ENCODE measurements at regions not wholly inside any gene's neighbourhood (a gene's known extent, or its start where the extent isn't known, plus 50 kb on each side); places are given as distances from the start of the nearest gene placed in this dataset.

DNA sequence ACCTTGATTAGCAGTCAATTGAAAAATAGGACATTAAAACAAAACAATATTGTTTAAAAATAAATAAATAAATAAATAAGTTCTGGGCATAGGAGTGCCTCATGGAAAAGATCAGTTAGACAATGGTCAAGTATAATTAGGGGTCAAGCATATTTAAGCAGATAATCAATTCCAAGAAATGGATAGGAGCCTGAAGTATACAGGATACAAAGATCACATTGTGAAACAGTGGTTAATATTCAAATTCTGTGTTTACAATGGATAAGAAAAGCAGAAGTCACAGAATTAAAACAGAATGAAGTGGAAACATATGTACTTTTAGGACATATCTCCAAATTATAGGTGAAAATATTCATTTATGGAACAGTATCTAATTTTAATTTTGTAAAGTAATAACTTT lies 1028.6 kb upstream of the CITED2 start:
- Mint-ChIP-seq H3K9me3 (ENCODE audit: unreplicated experiment) (no peaks in the 10 kb centered on the region), H3K4me3 (ENCODE audit: unreplicated experiment) (no peak overlapping the region), H3K27me3 (ENCODE audit: insufficient read depth, unreplicated experiment) (no peaks in the 10 kb centered on the region), H3K27ac (ENCODE audit: unreplicated experiment) (no peak overlapping the region), H3K4me1 (ENCODE audit: low read depth, unreplicated experiment) (no peaks in the 10 kb centered on the region), H3K36me3 (ENCODE audit: insufficient read depth, unreplicated experiment) (no peaks in the 10 kb centered on the region)
- Histone ChIP-seq H3K36me3 (ENCODE audit: control insufficient read depth, insufficient read depth, low read length) (no peaks in the 10 kb centered on the region), H3K9me3 (no peaks in the 10 kb centered on the region; the same call in 1 of the 2 replicates), H3K27me3 (replicated peaks; ENCODE audit: control insufficient read depth, insufficient read depth, low read length) (no peaks in the 10 kb centered on the region), H3K4me3 (ENCODE audit: low read depth, low read length) (no peak overlapping the region), H3K4me1 (no peaks in the 10 kb centered on the region)
- no peak for DNase-seq
- POLR2A ChIA-PET, result no interaction called here
- intact Hi-C loops (cut with micrococcal nuclease; ENCODE audit: unreplicated experiment), result no loop called here
- no TSS peak for BruUV-seq (replicated peaks)
- CTCF ChIA-PET, result no interaction called here
- TF ChIP-seq, protein P1, sequence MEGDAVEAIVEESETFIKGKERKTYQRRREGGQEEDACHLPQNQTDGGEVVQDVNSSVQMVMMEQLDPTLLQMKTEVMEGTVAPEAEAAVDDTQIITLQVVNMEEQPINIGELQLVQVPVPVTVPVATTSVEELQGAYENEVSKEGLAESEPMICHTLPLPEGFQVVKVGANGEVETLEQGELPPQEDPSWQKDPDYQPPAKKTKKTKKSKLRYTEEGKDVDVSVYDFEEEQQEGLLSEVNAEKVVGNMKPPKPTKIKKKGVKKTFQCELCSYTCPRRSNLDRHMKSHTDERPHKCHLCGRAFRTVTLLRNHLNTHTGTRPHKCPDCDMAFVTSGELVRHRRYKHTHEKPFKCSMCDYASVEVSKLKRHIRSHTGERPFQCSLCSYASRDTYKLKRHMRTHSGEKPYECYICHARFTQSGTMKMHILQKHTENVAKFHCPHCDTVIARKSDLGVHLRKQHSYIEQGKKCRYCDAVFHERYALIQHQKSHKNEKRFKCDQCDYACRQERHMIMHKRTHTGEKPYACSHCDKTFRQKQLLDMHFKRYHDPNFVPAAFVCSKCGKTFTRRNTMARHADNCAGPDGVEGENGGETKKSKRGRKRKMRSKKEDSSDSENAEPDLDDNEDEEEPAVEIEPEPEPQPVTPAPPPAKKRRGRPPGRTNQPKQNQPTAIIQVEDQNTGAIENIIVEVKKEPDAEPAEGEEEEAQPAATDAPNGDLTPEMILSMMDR (IDR thresholded peaks at IDR 0.05; ENCODE audit: insufficient read depth in 1 of 2, low read depth in 1 of 2, low read length in 1 of 2, severe bottlenecking in 1 of 2, unreplicated experiment in 1 of 2), result no peak

DNA sequence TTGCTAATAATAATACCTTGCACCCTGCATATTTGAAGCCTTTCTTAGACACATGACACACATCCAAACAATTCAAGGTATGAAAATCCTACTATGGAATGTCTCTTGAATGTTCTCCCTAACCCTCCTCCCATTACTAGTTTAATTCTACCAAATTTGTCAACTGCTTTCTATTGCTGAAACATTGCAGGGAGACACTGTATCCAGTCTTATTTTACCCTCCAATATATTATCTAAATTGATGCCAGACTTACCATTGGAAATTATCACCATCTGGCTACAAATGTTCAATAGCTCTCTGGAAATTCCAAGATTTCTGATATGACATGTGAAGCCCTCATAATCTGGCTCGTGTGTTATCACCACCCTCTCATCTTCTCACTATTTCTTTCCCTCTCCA lies 1027.3 kb upstream of the CITED2 start:
- no peaks in the 10 kb centered on the region; the same call in 1 of the 2 replicates for H3K9me3 ChIP-seq
- no peak overlapping the region for H3K4me3 ChIP-seq (ENCODE audit: low read depth, low read length)
- H3K36me3 Mint-ChIP-seq (ENCODE audit: insufficient read depth, unreplicated experiment), result no peaks in the 10 kb centered on the region
- intact Hi-C loops (cut with micrococcal nuclease; ENCODE audit: unreplicated experiment), result no loop called here
- no peaks in the 10 kb centered on the region for H3K9me3 Mint-ChIP-seq (ENCODE audit: unreplicated experiment)
- H3K27me3 Mint-ChIP-seq (ENCODE audit: insufficient read depth, unreplicated experiment), result no peaks in the 10 kb centered on the region
- H3K4me1 Mint-ChIP-seq (ENCODE audit: low read depth, unreplicated experiment), result no peaks in the 10 kb centered on the region
- ChIA-PET CTCF (no interaction called here), POLR2A (no interaction called here)
- H3K4me3 Mint-ChIP-seq (ENCODE audit: unreplicated experiment), result no peak overlapping the region
- TF ChIP-seq, protein P1 (IDR thresholded peaks at IDR 0.05; ENCODE audit: insufficient read depth in 1 of 2, low read depth in 1 of 2, low read length in 1 of 2, severe bottlenecking in 1 of 2, unreplicated experiment in 1 of 2), result no peak
- no peaks in the 10 kb centered on the region for H3K4me1 ChIP-seq
- no peaks in the 10 kb centered on the region for H3K36me3 ChIP-seq (ENCODE audit: control insufficient read depth, insufficient read depth, low read length)
- no peaks in the 10 kb centered on the region for H3K27me3 ChIP-seq (replicated peaks; ENCODE audit: control insufficient read depth, insufficient read depth, low read length)
- no peak overlapping the region for H3K27ac Mint-ChIP-seq (ENCODE audit: unreplicated experiment)
- BruUV-seq (replicated peaks), result no TSS peak
- DNase-seq, result no peak

DNA sequence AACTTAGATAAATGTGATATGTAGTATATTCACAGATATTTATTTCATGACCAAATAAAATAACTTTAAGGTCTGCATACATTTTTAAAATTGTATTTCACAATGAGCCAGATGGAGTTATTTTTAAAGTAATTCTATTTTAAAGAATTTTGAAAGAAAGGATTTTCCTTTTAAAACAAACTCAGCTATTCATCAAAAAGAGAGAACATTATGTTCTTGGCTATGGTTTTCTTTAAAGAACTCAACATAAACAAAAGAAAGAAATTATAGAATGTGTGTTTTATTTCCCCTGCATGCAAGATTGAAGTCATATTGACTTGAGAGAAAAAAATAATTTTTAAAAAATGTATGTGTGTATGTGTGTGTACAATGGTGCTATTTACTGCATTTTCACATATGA lies 1023.6 kb upstream of the CITED2 start:
- Mint-ChIP-seq H3K36me3 (ENCODE audit: insufficient read depth, unreplicated experiment) (no peaks in the 10 kb centered on the region), H3K27ac (ENCODE audit: unreplicated experiment) (no peak overlapping the region), H3K4me3 (ENCODE audit: unreplicated experiment) (no peak overlapping the region), H3K4me1 (ENCODE audit: low read depth, unreplicated experiment) (no peaks in the 10 kb centered on the region), H3K9me3 (ENCODE audit: unreplicated experiment) (no peaks in the 10 kb centered on the region), H3K27me3 (ENCODE audit: insufficient read depth, unreplicated experiment) (no peaks in the 10 kb centered on the region)
- no peaks in the 10 kb centered on the region for H3K36me3 ChIP-seq (ENCODE audit: control insufficient read depth, insufficient read depth, low read length)
- no TSS peak for BruUV-seq (replicated peaks)
- CTCF ChIA-PET, result no interaction called here
- no peaks in the 10 kb centered on the region for H3K27me3 ChIP-seq (replicated peaks; ENCODE audit: control insufficient read depth, insufficient read depth, low read length)
- no peaks in the 10 kb centered on the region for H3K4me1 ChIP-seq
- DNase-seq, result no peak
- TF ChIP-seq, protein P1 (IDR thresholded peaks at IDR 0.05; ENCODE audit: insufficient read depth in 1 of 2, low read depth in 1 of 2, low read length in 1 of 2, severe bottlenecking in 1 of 2, unreplicated experiment in 1 of 2), result no peak
- no peaks in the 10 kb centered on the region for H3K9me3 ChIP-seq
- POLR2A ChIA-PET, result no interaction called here
- intact Hi-C loops (cut with micrococcal nuclease; ENCODE audit: unreplicated experiment), result no loop called here
- no peak overlapping the region for H3K4me3 ChIP-seq (ENCODE audit: low read depth, low read length)
